IMR-90 (cell line): ENCODE measurements at regions not wholly inside any gene's neighbourhood (a gene's known extent, or its start where the extent isn't known, plus 50 kb on each side); places are given as distances from the start of the nearest gene placed in this dataset.

Experiments used
- ATAC-seq: fragments of 200-7000 bp; cut with Tn5 transposase; 2 replicates; pipeline ENCODE4 v1.9.1; 2020; ENCODE audit warnings: low read depth, mild to moderate bottlenecking, moderate library complexity
- BruUV-seq: library from RNA; stranded (reverse); fragments of 400-500 nt; replicated peaks from 2 replicates; lab custom pipeline; 2021; lab: Mats Ljungman, UMichigan
- CTCF ChIA-PET: fragments of 300-600 bp; formaldehyde crosslinking; extraction: SDS; loops from one replicate; lab custom pipeline; 2021; ENCODE audit warnings: antibody characterized with exemption; lab: Yijun Ruan, JAX
- POLR2A ChIA-PET: fragments of 300-600 bp; sonication (Branson Sonifier 250); formaldehyde crosslinking; loops from one replicate; lab custom pipeline; 2022; ENCODE audit warnings: antibody characterized with exemption; ENCODE audit not compliant: unreplicated experiment; lab: Charles Lee
- DNase-seq: peaks from one replicate; pipeline ENCODE4 v3.0.0; 2013
- H2AFZ ChIP-seq: replicated peaks from 2 replicates; pipeline ENCODE3; 2013; ENCODE audit warnings: low read length, mild to moderate bottlenecking; ENCODE audit not compliant: poor library complexity
- H2AK5ac ChIP-seq: 2 replicates; pipeline ENCODE4 v1.6.1; 2013; ENCODE audit warnings: low read depth, low read length, inconsistent platforms
- H2AK9ac ChIP-seq: replicated peaks from 2 replicates; pipeline ENCODE3; 2013; ENCODE audit warnings: mild to moderate bottlenecking, low read depth, low read length, moderate library complexity; ENCODE audit not compliant: poor library complexity
- H2BK120ac ChIP-seq: 2 replicates; pipeline ENCODE4 v1.6.1; 2013; ENCODE audit warnings: low read depth, low read length, inconsistent platforms
- H2BK15ac ChIP-seq: 3 replicates; pipeline ENCODE4 v1.6.1; 2013; ENCODE audit warnings: low read depth, low read length, inconsistent platforms
- H2BK20ac ChIP-seq: 2 replicates; pipeline ENCODE4 v1.6.1; 2013; ENCODE audit warnings: low read depth, mild to moderate bottlenecking, inconsistent platforms, low read length, moderate library complexity
- H2BK5ac ChIP-seq: 2 replicates; pipeline ENCODE4 v1.6.1; 2013; ENCODE audit warnings: mild to moderate bottlenecking, low read depth, low read length, inconsistent platforms; ENCODE audit not compliant: poor library complexity, severe bottlenecking
- H3K14ac ChIP-seq: replicated peaks from 2 replicates; pipeline ENCODE4 v1.6.1; 2013; ENCODE audit warnings: low read depth, low read length, inconsistent platforms
- H3K18ac ChIP-seq: 2 replicates; pipeline ENCODE4 v1.6.1; 2013; ENCODE audit warnings: low read depth, low read length, control low read depth
- H3K23ac ChIP-seq: 2 replicates; pipeline ENCODE4 v1.6.1; 2013; ENCODE audit warnings: low read depth, low read length, inconsistent platforms
- H3K27ac ChIP-seq: 2 replicates; pipeline ENCODE4 v1.5.1; 2013; ENCODE audit warnings: mild to moderate bottlenecking, control low read depth, low read length; ENCODE audit not compliant: insufficient read depth
- H3K27me3 ChIP-seq: 2 replicates; pipeline ENCODE4 v1.6.1; 2013; ENCODE audit warnings: low read length; ENCODE audit not compliant: control insufficient read depth, insufficient read depth
- H3K36me3 ChIP-seq: 2 replicates; pipeline ENCODE4 v1.6.1; 2013; ENCODE audit warnings: low read length, mixed read lengths; ENCODE audit not compliant: control insufficient read depth, insufficient read depth
- H3K4ac ChIP-seq: 2 replicates; pipeline ENCODE4 v1.6.1; 2013; ENCODE audit warnings: low read depth, low read length, inconsistent platforms
- H3K4me1 ChIP-seq: 2 replicates; pipeline ENCODE4 v1.6.1; 2013; ENCODE audit warnings: low read length, mixed read lengths; ENCODE audit not compliant: control insufficient read depth, insufficient read depth
- H3K4me2 ChIP-seq: 2 replicates; pipeline ENCODE4 v1.6.1; 2013; ENCODE audit warnings: low read depth, mild to moderate bottlenecking, control low read depth, low read length, moderate library complexity
- H3K4me3 ChIP-seq: 2 replicates; pipeline ENCODE4 v1.5.1; 2013; ENCODE audit warnings: low read depth, mild to moderate bottlenecking, control low read depth, low read length, moderate library complexity; ENCODE audit not compliant: insufficient read depth
- H3K56ac ChIP-seq: 2 replicates; pipeline ENCODE4 v1.6.1; 2013; ENCODE audit warnings: low read length, inconsistent platforms; ENCODE audit not compliant: insufficient read depth; ENCODE audit errors: extremely low read depth
- H3K79me1 ChIP-seq, 2 experiments: 2 replicates each; pipeline ENCODE4 v1.6.1; 2013; ENCODE audit warnings: low read length in 2 of 2, inconsistent platforms in 1 of 2, low read depth in 1 of 2
- H3K9ac ChIP-seq: 2 replicates; pipeline ENCODE4 v1.6.1; 2013; ENCODE audit warnings: low read depth, low read length, control low read depth
- H3K9me1 ChIP-seq: 2 replicates; pipeline ENCODE4 v1.6.1; 2013; ENCODE audit warnings: low read length, inconsistent platforms; ENCODE audit not compliant: insufficient read depth
- H3K9me3 ChIP-seq: 2 replicates; pipeline ENCODE4 v1.6.1; 2013; ENCODE audit warnings: low read length; ENCODE audit not compliant: control insufficient read depth, insufficient read depth
- H4K20me1 ChIP-seq: 2 replicates; pipeline ENCODE4 v1.6.1; 2013; ENCODE audit warnings: low read length, inconsistent platforms; ENCODE audit not compliant: insufficient read depth
- H4K5ac ChIP-seq: 2 replicates; pipeline ENCODE4 v1.6.1; 2013; ENCODE audit warnings: mild to moderate bottlenecking, low read depth, low read length, control low read depth
- H4K8ac ChIP-seq, 2 experiments: 2 replicates each; pipeline ENCODE4 v1.6.1; 2013; ENCODE audit warnings: low read depth in 2 of 2, low read length in 2 of 2, control low read depth in 1 of 2, inconsistent platforms in 1 of 2
- H4K91ac ChIP-seq: 2 replicates; pipeline ENCODE4 v1.6.1; 2013; ENCODE audit warnings: low read depth, low read length, inconsistent platforms; ENCODE audit not compliant: insufficient read depth
- BHLHE40 ChIP-seq: fragments of 150-350 bp; IDR thresholded peaks from 2 replicates; pipeline ENCODE4 v1.6.1; 2016; ENCODE audit warnings: mild to moderate bottlenecking, low read depth, low read length
- CEBPB ChIP-seq: IDR thresholded peaks from 2 replicates; pipeline ENCODE4 v1.6.1; 2012; ENCODE audit warnings: low read depth, low read length, improper control_type of control experiment
- CHD1 ChIP-seq: IDR thresholded peaks from 2 replicates; pipeline ENCODE4 v1.6.1; 2012; ENCODE audit warnings: low read depth, low read length, improper control_type of control experiment
- CTCF ChIP-seq: conservative IDR thresholded peaks from 2 replicates; pipeline ENCODE4 v1.5.1; 2012; ENCODE audit warnings: mild to moderate bottlenecking, low read depth, low read length, improper control_type of control experiment
- ELK1 ChIP-seq: fragments of 150-350 bp; IDR thresholded peaks from 2 replicates; pipeline ENCODE4 v1.6.1; 2016; ENCODE audit warnings: low read depth, mild to moderate bottlenecking, low read length, moderate library complexity, borderline replicate concordance
- MAFK ChIP-seq: IDR thresholded peaks from 2 replicates; pipeline ENCODE4 v1.6.1; 2012; ENCODE audit warnings: low read depth, low read length, improper control_type of control experiment
- MAZ ChIP-seq: IDR thresholded peaks from 2 replicates; pipeline ENCODE4 v1.6.1; 2012; ENCODE audit warnings: low read depth, mild to moderate bottlenecking, low read length, improper control_type of control experiment, moderate library complexity, borderline replicate concordance
- MXI1 ChIP-seq: IDR thresholded peaks from 2 replicates; pipeline ENCODE4 v1.6.1; 2012; ENCODE audit warnings: low read depth, mild to moderate bottlenecking, low read length, moderate library complexity, borderline replicate concordance
- NFE2L2 ChIP-seq: fragments of 150-350 bp; IDR thresholded peaks from 2 replicates; pipeline ENCODE4 v1.6.1; 2016; ENCODE audit warnings: low read depth, mild to moderate bottlenecking, low read length
- POLR2A ChIP-seq: IDR thresholded peaks from 2 replicates; pipeline ENCODE4 v1.6.1; 2012; ENCODE audit warnings: mild to moderate bottlenecking, low read depth, low read length
- RAD21 ChIP-seq: IDR thresholded peaks from 2 replicates; pipeline ENCODE4 v1.6.1; 2012; ENCODE audit warnings: low read length, improper control_type of control experiment
- RCOR1 ChIP-seq: IDR thresholded peaks from 2 replicates; pipeline ENCODE4 v1.6.1; 2012; ENCODE audit warnings: mild to moderate bottlenecking, low read length, improper control_type of control experiment; ENCODE audit not compliant: insufficient replicate concordance
- RFX5 ChIP-seq: IDR thresholded peaks from 2 replicates; pipeline ENCODE4 v1.8.0; 2012; ENCODE audit warnings: low read depth, mild to moderate bottlenecking, low read length, moderate library complexity
- SMC3 ChIP-seq: fragments of 150-350 bp; IDR thresholded peaks from 2 replicates; pipeline ENCODE4 v1.6.1; 2016; ENCODE audit warnings: low read depth, mild to moderate bottlenecking, antibody characterized with exemption, low read length, moderate library complexity
- USF2 ChIP-seq: fragments of 150-350 bp; IDR thresholded peaks from 2 replicates; pipeline ENCODE4 v1.6.1; 2017; ENCODE audit warnings: mild to moderate bottlenecking, antibody characterized with exemption, low read length, low read depth
- WGBS, 2 experiments: methylation state at CpG; one replicate each; pipeline versions ENCODE4 v1.1.5 to v1.1.7; 2013; ENCODE audit warnings: missing lambda C conversion rate in 2 of 2; ENCODE audit not compliant: insufficient read length in 1 of 2; ENCODE audit errors: extremely low coverage in 2 of 2; 5-methylcytosine and 5-hydroxymethylcytosine counted together
- dilution Hi-C: fragments of 300-500 bp; cut with HindIII; formaldehyde crosslinking; loops from one replicate; pipeline ENCODE4 v1.14.3; 2018; ENCODE audit warnings: low sequenced_read_pairs; ENCODE audit not compliant: unreplicated experiment
- in situ Hi-C: fragments of 300-500 bp; cut with MboI; formaldehyde crosslinking; loops from 3 replicates; pipeline ENCODE4 v1.14.3; 2019; ENCODE audit warnings: low sequenced_read_pairs, inconsistent platforms, mixed read lengths
- intact Hi-C: fragments of 100-400 bp; cut with micrococcal nuclease; formaldehyde crosslinking; loops from 2 replicates; pipeline ENCODE4 v1.10.0; 2022

- H3K4ac ChIP-seq = no peak overlapping the region
- peaks cover 17% of the 10 kb centered on the region for H3K27me3 ChIP-seq
- no peak overlapping the region for H4K91ac ChIP-seq
- no peaks in the 10 kb centered on the region for H3K9me1 ChIP-seq
- POLR2A ChIA-PET = no interaction called here
- H3K56ac ChIP-seq = no peak overlapping the region
- H4K8ac ChIP-seq = no peak overlapping the region
- no peak overlapping the region for H3K14ac ChIP-seq
- no peak overlapping the region for H2BK5ac ChIP-seq
- no peak overlapping the region for H3K23ac ChIP-seq
- no peak overlapping the region for H3K9ac ChIP-seq
- no peak overlapping the region for H3K18ac ChIP-seq
- no peak overlapping the region for H2BK20ac ChIP-seq
- no peaks in the 10 kb centered on the region for H3K79me1 ChIP-seq
- no peak overlapping the region for H2BK15ac ChIP-seq
- ATAC-seq = no peak
- WGBS, 2 experiments = no CpG with 5 or more reads among the region's 2 CpGs
- H3K4me3 ChIP-seq = no peak overlapping the region
- H3K4me1 ChIP-seq = peaks cover 2% of the 10 kb centered on the region
- CTCF ChIA-PET = no interaction called here
- no peak overlapping the region for H2AK5ac ChIP-seq
- H4K5ac ChIP-seq = no peak overlapping the region
- H3K9me3 ChIP-seq = peaks cover 5% of the 10 kb centered on the region; the same call in 1 of the 2 replicates
- H2BK120ac ChIP-seq = no peak overlapping the region
- BruUV-seq = no TSS peak
- H4K20me1 ChIP-seq = no peaks in the 10 kb centered on the region
- no peak overlapping the region for H2AK9ac ChIP-seq
- intact Hi-C loops (no loop called here), in situ Hi-C loops (no loop called here), dilution Hi-C loops (no loop called here)
- H3K27ac ChIP-seq = no peak overlapping the region
- no peaks in the 10 kb centered on the region for H3K36me3 ChIP-seq
- H3K4me2 ChIP-seq = no peak overlapping the region
- DNase-seq = no peak
- H2AFZ ChIP-seq = no peak overlapping the region
- TF ChIP-seq CTCF (no peak), MXI1 (no peak), CHD1 (no peak), CEBPB (no peak), USF2 (no peak), POLR2A (no peak), NFE2L2 (no peak), BHLHE40 (no peak), MAFK (no peak), RCOR1 (no peak), RAD21 (no peak), RFX5 (no peak), ELK1 (no peak), SMC3 (no peak), MAZ (no peak)
Observed at GRCh38 chr2:236676136-236676873, 106.7 kb downstream of the ACKR3 start.
